HCT116 (cell line): ENCODE measurements at regions not wholly inside any gene's neighbourhood (a gene's known extent, or its start where the extent isn't known, plus 50 kb on each side); places are given as distances from the start of the nearest gene placed in this dataset.

ENCODE experiments used
- ATAC-seq: fragments of 200-7000 bp; cut with Tn5 transposase; 2 replicates; pipeline ENCODE4 v1.9.1; 2020; ENCODE audit warnings: mild to moderate bottlenecking, moderate library complexity
- BruUV-seq: library from RNA; stranded (reverse); fragments of 400-500 nt; replicated peaks from 2 replicates; lab custom pipeline; 2021; lab: Mats Ljungman, UMichigan
- CTCF ChIA-PET: fragments of 300-600 bp; sonication (Branson Sonifier 250); formaldehyde crosslinking; loops from one replicate; lab custom pipeline; 2021; ENCODE audit warnings: antibody characterized with exemption; lab: Charles Lee
- POLR2A ChIA-PET: fragments of 300-600, 350-600 bp; sonication (Branson Sonifier 250); formaldehyde crosslinking; loops from one replicate; lab custom pipeline; 2021; ENCODE audit warnings: antibody characterized with exemption; lab: Charles Lee
- RAD21 ChIA-PET, 2 experiments: fragments of 300-600 bp; sonication (Branson Sonifier 250); formaldehyde crosslinking; loops; one replicate each; lab custom pipeline; 2023; ENCODE audit warnings: low total read pairs in 2 of 2; ENCODE audit not compliant: uncharacterized antibody in 2 of 2, unreplicated experiment in 2 of 2, low non-redundant PET in 1 of 2; lab: Charles Lee
- DNase-seq: peaks from one replicate; pipeline ENCODE4 v3.0.0-alpha.2; 2010; ENCODE audit warnings: low read depth, low spot score
- H2AFZ ChIP-seq: fragments of 200-600 bp; shearing (Covaris generic), sonication (generic); 2 replicates; pipeline ENCODE4 v1.6.1; 2017; ENCODE audit warnings: low read depth, mixed run types, mixed read lengths, antibody characterized with exemption, low read length; ENCODE audit not compliant: poor library complexity, severe bottlenecking
- H3K27ac ChIP-seq: 2 replicates; pipeline ENCODE4 v1.5.1; 2012; ENCODE audit warnings: low read depth, low read length
- H3K27me3 ChIP-seq: fragments of 200-600 bp; sonication (generic); 2 replicates; pipeline ENCODE4 v1.6.1; 2016; ENCODE audit warnings: mixed run types, low read length, mixed read lengths; ENCODE audit not compliant: insufficient read depth
- H3K36me3 ChIP-seq, 2 experiments: fragments of 200-500 bp in 1 of 2; fragments of 200-600 bp in 1 of 2; sonication (Bioruptor generic) in 1 of 2; sonication (generic) in 1 of 2; 2 replicates each; pipeline versions ENCODE4 v1.5.1 to v1.6.1; 2014 to 2016; ENCODE audit warnings: low read length in 2 of 2, inconsistent platforms in 1 of 2, mixed read lengths in 1 of 2, mixed run types in 1 of 2; ENCODE audit not compliant: insufficient read depth in 2 of 2, control insufficient read depth in 1 of 2
- H3K4me1 ChIP-seq, 2 experiments: fragments of 200-600 bp in 1 of 2; sonication (generic) in 1 of 2; 2 replicates each; pipeline versions ENCODE4 v1.5.1 to v1.6.1; 2012 to 2017; ENCODE audit warnings: low read length in 2 of 2, inconsistent platforms in 1 of 2, mild to moderate bottlenecking in 1 of 2, mixed read lengths in 1 of 2, mixed run types in 1 of 2, moderate library complexity in 1 of 2; ENCODE audit not compliant: insufficient read depth in 2 of 2, control insufficient read depth in 1 of 2
- H3K4me2 ChIP-seq: fragments of 200-600 bp; sonication (generic); 2 replicates; pipeline ENCODE4 v1.6.1; 2017; ENCODE audit warnings: mixed run types, low read length, mixed read lengths
- H3K4me3 ChIP-seq, 2 experiments: fragments of 200-600 bp in 1 of 2; sonication (generic) in 1 of 2; replicated peaks in 1 of 2; 2 replicates each; pipeline ENCODE4 v1.5.1; 2011 to 2016; ENCODE audit warnings: low read length in 2 of 2, control low read depth in 1 of 2, low read depth in 1 of 2, mild to moderate bottlenecking in 1 of 2, mixed read lengths in 1 of 2, mixed run types in 1 of 2
- H3K79me2 ChIP-seq: fragments of 200-600 bp; sonication (generic); 2 replicates; pipeline ENCODE4 v1.6.1; 2017; ENCODE audit warnings: mild to moderate bottlenecking, mixed run types, low read length, moderate library complexity, mixed read lengths; ENCODE audit not compliant: insufficient read depth
- H3K9ac ChIP-seq: fragments of 200-600 bp; sonication (generic); 2 replicates; pipeline ENCODE4 v1.6.1; 2016; ENCODE audit warnings: low read length, mixed read lengths
- H3K9me2 ChIP-seq: fragments of 200-600 bp; sonication (generic), shearing (Covaris generic); 2 replicates; pipeline ENCODE4 v1.6.1; 2017; ENCODE audit warnings: mixed run types, mild to moderate bottlenecking, moderate library complexity; ENCODE audit not compliant: insufficient read depth
- H3K9me3 ChIP-seq, 2 experiments: fragments of 200-500 bp in 1 of 2; fragments of 200-600 bp in 1 of 2; sonication (Bioruptor generic) in 1 of 2; sonication (generic) in 1 of 2; 2 replicates each; pipeline ENCODE4 v1.6.1; 2014 to 2017; ENCODE audit warnings: low read length in 2 of 2, mixed read lengths in 2 of 2, inconsistent platforms in 1 of 2, low read depth in 1 of 2, mild to moderate bottlenecking in 1 of 2, mixed run types in 1 of 2, moderate library complexity in 1 of 2; ENCODE audit not compliant: control insufficient read depth in 1 of 2, insufficient read depth in 1 of 2
- H4K20me1 ChIP-seq: fragments of 200-600 bp; sonication (generic), shearing (Covaris generic); 2 replicates; pipeline ENCODE4 v1.6.1; 2017; ENCODE audit warnings: mixed run types, mild to moderate bottlenecking, moderate library complexity; ENCODE audit not compliant: insufficient read depth
- ATF3 ChIP-seq: IDR thresholded peaks from 2 replicates; pipeline ENCODE4 v1.6.1; 2012
- CEBPB ChIP-seq: IDR thresholded peaks from 2 replicates; pipeline ENCODE4 v1.6.1; 2012; ENCODE audit warnings: low read depth
- CTCF ChIP-seq, 3 experiments: fragments of 200-600 bp in 1 of 3; sonication (generic) in 1 of 3; IDR thresholded peaks in 2 of 3; conservative IDR thresholded peaks in 1 of 3; 2 replicates each; pipeline ENCODE4 v1.5.1; 2012 to 2017; ENCODE audit warnings: low read depth in 2 of 3, low read length in 2 of 3, antibody characterized with exemption in 1 of 3, borderline replicate concordance in 1 of 3, control low read depth in 1 of 3, mild to moderate bottlenecking in 1 of 3, mixed read lengths in 1 of 3, mixed run types in 1 of 3, moderate library complexity in 1 of 3; ENCODE audit not compliant: insufficient read depth in 1 of 3
- EGR1 ChIP-seq: IDR thresholded peaks from 2 replicates; pipeline ENCODE4 v1.6.1; 2012; ENCODE audit warnings: low read depth
- EZH2 ChIP-seq: fragments of 200-600 bp; sonication (generic); IDR thresholded peaks from 2 replicates; pipeline ENCODE4 v1.6.1; 2017; ENCODE audit warnings: antibody characterized with exemption, mixed run types
- EZH2phosphoT487 ChIP-seq: fragments of 200-600 bp; IDR thresholded peaks from 2 replicates; pipeline ENCODE4 v1.6.1; 2018; ENCODE audit warnings: antibody characterized with exemption, borderline replicate concordance
- JUND ChIP-seq: IDR thresholded peaks from 2 replicates; pipeline ENCODE4 v1.6.1; 2012
- POLR2A ChIP-seq: IDR thresholded peaks from 2 replicates; pipeline ENCODE4 v1.7.0; 2011; ENCODE audit warnings: borderline replicate concordance; ENCODE audit not compliant: insufficient read depth, insufficient read length; ENCODE audit errors: extremely low read depth
- POLR2AphosphoS5 ChIP-seq: IDR thresholded peaks from 2 replicates; pipeline ENCODE4 v1.6.1; 2011; ENCODE audit warnings: mild to moderate bottlenecking, low read depth, low read length, moderate library complexity
- RAD21 ChIP-seq: IDR thresholded peaks from 2 replicates; pipeline ENCODE4 v1.6.1; 2012; ENCODE audit warnings: low read depth, mild to moderate bottlenecking
- REST ChIP-seq: IDR thresholded peaks from 2 replicates; pipeline ENCODE4 v1.6.1; 2012; ENCODE audit warnings: low read depth
- SIN3A ChIP-seq: IDR thresholded peaks from 2 replicates; pipeline ENCODE4 v1.6.1; 2012; ENCODE audit warnings: low read depth
- SP1 ChIP-seq: IDR thresholded peaks from 2 replicates; pipeline ENCODE4 v1.6.1; 2012; ENCODE audit warnings: low read depth
- SRF ChIP-seq: IDR thresholded peaks from 2 replicates; pipeline ENCODE4 v1.6.1; 2012; ENCODE audit warnings: low read depth
- TCF7L2 ChIP-seq: IDR thresholded peaks from 2 replicates; pipeline ENCODE4 v1.7.0; 2011; ENCODE audit warnings: borderline replicate concordance, inconsistent platforms; ENCODE audit not compliant: insufficient read depth, insufficient read length; ENCODE audit errors: extremely low read depth
- YY1 ChIP-seq: IDR thresholded peaks from 2 replicates; pipeline ENCODE4 v1.6.1; 2011; ENCODE audit warnings: low read length, low read depth, moderate library complexity, mild to moderate bottlenecking; ENCODE audit not compliant: insufficient replicate concordance; ENCODE audit errors: extremely low read depth
- ZBTB33 ChIP-seq: IDR thresholded peaks from 2 replicates; pipeline ENCODE4 v1.6.1; 2011; ENCODE audit warnings: mild to moderate bottlenecking, low read length, moderate library complexity; ENCODE audit not compliant: insufficient replicate concordance; ENCODE audit errors: extremely low read depth
- ZFX ChIP-seq: fragments of 450-650 bp; IDR thresholded peaks from 2 replicates; pipeline ENCODE4 v1.6.1; 2017
- ZNF274 ChIP-seq: fragments of 200-500 bp; sonication (Bioruptor generic); IDR thresholded peaks from 2 replicates; pipeline ENCODE4 v1.6.1; 2014; ENCODE audit warnings: mild to moderate bottlenecking, low read depth, low read length, inconsistent platforms
- intact Hi-C: fragments of 100-400 bp; cut with micrococcal nuclease; formaldehyde crosslinking; loops from 2 replicates; pipeline ENCODE4 v1.10.0; 2022
- TF ChIP-seq, protein P1 (sequence below): IDR thresholded peaks from 2 replicates; pipeline ENCODE4 v1.6.1; 2012

DNA sequence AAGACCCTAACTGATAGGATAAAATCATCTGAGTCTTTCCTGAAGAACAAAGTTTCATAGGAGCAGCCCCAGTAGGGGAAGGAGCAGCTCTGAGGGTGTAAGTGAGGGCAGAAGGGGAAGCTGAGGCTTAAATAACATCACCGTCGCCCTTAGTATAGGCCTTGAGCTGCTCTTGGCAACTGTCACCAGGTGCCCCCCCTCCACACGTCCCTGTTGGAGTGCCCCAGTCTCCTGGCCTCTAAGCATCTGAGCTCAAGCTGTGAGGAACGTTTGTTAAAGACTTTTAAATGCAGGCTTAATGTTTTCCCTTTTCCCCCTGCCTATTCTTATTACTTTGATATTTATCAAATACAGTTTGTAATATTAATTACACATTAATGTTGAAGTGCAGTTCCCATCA, 170.6 kb downstream of the ZIC5 start:
- no peaks in the 10 kb centered on the region for H3K36me3 ChIP-seq
- H3K27ac ChIP-seq, result no peak overlapping the region
- no peak overlapping the region for H3K9ac ChIP-seq
- ChIA-PET CTCF (no interaction called here), POLR2A (no interaction called here)
- no TSS peak for BruUV-seq
- no peaks in the 10 kb centered on the region for H4K20me1 ChIP-seq
- H3K4me1 ChIP-seq, result no peaks in the 10 kb centered on the region
- H3K79me2 ChIP-seq, result no peaks in the 10 kb centered on the region
- intact Hi-C loops, result no loop called here
- no peak for ATAC-seq
- no peak overlapping the region for H3K4me2 ChIP-seq
- no peaks in the 10 kb centered on the region for H3K9me2 ChIP-seq
- H3K4me3 ChIP-seq, result no peak overlapping the region
- TF ChIP-seq EZH2, result no peak
- no peak for TF ChIP-seq ATF3
- TF ChIP-seq SP1, result no peak
- TF ChIP-seq EZH2phosphoT487, result no peak
- TF ChIP-seq SRF, result no peak
- TF ChIP-seq YY1, result no peak
- TF ChIP-seq ZNF274, result no peak
- no peak for TF ChIP-seq SIN3A
- no peak for TF ChIP-seq POLR2A
- no peak for TF ChIP-seq RAD21
- no peak for TF ChIP-seq TCF7L2
- no peak for TF ChIP-seq REST
- no peak for TF ChIP-seq CEBPB
- TF ChIP-seq EGR1, result no peak
- TF ChIP-seq POLR2AphosphoS5, result no peak
- no peak for TF ChIP-seq ZBTB33
- TF ChIP-seq JUND, result no peak
- no peak for TF ChIP-seq ZFX
- TF ChIP-seq CTCF (IDR thresholded peaks at IDR 0.05 in 2 of 3, conservative IDR thresholded peaks at IDR 0.05 in 1 of 3; ENCODE audit: borderline replicate concordance in 1 of 3, insufficient read depth in 1 of 3, low read depth in 2 of 3, low read length in 2 of 3), result no peak
- TF ChIP-seq, protein P1, sequence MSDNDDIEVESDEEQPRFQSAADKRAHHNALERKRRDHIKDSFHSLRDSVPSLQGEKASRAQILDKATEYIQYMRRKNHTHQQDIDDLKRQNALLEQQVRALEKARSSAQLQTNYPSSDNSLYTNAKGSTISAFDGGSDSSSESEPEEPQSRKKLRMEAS, result no peak
- TF ChIP-seq, all 23 proteins: peak for 0
- no peaks in the 10 kb centered on the region for H3K27me3 ChIP-seq
- RAD21 ChIA-PET, result no interaction called here
- DNase-seq, result no peak
- no peaks in the 10 kb centered on the region for H3K9me3 ChIP-seq
- no peak overlapping the region for H2AFZ ChIP-seq
